GM21528 (cell line): ENCODE measurements at regions not wholly inside any gene's neighbourhood (a gene's known extent, or its start where the extent isn't known, plus 50 kb on each side); places are given as distances from the start of the nearest gene placed in this dataset.
"Not testable (repeated sequence)": the region's sequence is repeated elsewhere in the genome, so short reads cannot be mapped to it uniquely, and the experiment has no call there.

Experiments used
- ATAC-seq: cut with Tn5 transposase; IDR thresholded peaks from one replicate; pipeline ENCODE4 v1.9.1; 2021; ENCODE audit warnings: mild to moderate bottlenecking, moderate library complexity; ENCODE audit not compliant: unreplicated experiment, low FRiP score

DNA sequence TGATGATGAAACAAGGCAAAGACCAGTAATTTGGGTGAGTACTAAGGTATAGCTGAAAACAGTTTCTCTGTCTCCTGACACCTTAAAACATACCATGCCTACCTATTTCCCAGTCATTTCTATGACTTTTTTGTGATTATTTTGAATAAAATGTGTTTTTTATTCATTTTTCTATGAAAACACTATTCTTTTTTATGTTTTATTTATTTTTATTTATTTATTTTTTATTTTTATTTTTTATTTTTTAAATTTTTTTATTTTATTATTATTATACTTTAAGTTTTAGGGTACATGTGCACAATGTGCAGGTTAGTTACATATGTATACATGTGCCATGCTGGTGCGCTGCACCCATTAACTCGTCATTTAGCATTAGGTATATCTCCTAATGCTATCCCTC is 576.8 kb upstream of the TLE4 start:
- ATAC-seq, result not testable (repeated sequence)

DNA sequence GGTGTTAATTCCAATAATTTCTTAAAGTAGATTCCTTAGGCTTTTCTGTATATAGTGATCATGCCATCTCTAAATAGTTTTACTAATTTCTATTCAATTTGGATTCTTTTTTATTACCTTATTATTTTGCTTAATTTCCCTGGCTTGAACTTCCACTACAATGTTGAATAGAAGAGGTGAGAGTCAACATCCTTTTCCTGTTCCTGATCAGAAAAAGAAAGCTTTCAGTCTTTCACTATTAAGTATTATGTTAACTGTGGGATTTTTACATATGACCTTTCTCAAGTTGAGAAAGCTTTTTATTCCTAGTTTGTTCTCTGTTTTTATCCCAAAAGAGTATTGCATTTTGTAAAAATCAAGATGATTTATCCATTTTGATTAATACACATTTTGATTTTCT is 574.5 kb upstream of the TLE4 start:
- no peak for ATAC-seq

DNA sequence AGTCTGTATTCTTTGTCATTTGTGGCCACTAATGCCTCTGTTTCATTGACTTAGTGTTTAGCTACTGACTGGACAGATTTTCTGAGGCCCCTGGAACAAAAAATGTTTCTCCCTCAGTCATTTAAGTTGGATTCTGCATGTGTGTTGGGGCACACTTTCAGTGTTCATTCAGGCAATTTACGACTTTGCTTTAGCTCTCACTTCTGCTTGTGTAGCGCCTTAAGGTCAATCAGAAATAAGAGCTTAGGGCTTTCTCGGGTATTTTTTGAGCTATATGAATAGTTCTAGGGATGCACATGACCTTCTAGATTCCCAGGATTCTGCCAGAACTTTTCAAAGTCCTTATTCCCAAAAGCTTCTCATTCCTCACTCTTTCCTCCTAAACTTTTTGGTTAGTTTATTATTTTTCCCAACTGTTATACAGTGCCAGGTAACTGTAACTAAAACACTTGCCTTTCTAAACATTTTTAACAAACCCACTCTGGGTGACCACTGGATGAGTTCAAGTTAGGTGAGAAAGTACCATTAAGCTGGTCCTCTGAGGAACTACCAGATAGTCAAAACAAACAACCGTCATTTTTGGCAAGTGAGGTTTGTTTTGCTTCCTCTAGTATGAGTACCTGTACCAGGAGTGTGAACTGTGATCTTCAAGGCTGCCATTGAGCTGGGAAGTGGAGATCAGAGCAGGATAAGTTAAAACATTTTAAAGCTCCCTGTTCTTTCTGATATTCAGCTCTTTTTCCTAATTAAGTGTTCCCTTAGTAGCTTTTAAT is 571.3 kb upstream of the TLE4 start:
- no peak for ATAC-seq

- no peak for ATAC-seq
Observed at GRCh38 chr9:79001012-79001411, 570.8 kb upstream of the TLE4 start.

DNA sequence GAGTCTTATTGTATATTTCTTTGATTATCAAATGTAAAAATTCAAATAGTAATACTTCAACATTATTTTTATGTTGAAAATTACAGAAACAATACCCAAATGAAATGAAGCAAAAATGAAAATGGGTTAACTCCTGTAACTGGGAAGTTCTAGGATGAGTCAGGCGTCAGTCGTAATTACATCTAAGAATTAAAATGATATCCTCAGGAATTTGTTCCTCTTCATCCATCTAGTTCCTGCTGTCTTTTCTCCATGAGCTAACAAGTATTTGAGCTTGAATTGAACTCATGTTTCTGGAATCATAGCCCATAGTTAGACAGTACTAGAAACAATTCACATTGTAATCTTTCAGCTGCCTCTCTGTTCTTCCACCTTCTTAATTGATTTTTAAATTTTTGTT is 568.3 kb upstream of the TLE4 start:
- ATAC-seq, result no peak

DNA sequence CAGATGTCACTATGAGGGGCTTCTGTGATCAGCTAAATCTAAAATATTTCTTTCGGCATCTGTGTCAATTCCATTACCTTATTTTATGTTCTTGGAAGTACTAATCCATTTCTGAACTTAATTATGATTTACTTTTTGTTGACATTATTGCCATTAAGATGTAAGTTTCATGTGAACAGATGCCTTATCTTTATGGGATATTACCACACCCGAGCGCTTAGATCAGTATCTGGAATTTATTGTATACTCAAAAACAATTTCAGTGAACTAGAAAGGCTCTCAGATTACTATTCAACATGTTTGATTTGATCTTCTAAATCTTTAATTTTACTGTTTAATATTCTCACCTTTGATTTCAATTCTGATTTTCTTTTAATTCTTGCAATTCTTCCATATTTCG is 567.7 kb upstream of the TLE4 start:
- ATAC-seq, result no peak

GRCh38 chr9:79006546-79006945 is 565.2 kb upstream of the TLE4 start:
- ATAC-seq, result no peak

- ATAC-seq, result peak; percentile 98
Observed at GRCh38 chr9:79007701-79008483, 563.9 kb upstream of the TLE4 start.

DNA sequence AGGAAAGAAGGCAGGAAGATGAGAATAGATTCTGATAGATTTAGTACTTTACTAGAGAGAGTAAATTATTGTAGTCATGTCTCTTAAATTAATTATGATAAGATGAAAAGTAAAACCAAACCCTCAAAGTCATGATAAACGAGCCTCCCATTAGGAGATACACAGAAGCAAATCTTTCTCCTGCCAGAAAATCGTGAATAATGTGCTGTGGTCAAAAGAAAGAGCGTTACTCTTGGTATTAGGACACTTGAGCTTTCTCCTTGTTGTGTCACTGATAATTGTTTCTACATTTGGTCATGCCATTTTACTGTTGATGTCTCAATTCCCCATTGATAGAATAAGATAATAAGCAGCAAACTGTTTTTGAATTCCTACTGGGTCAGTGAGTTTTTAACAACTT is 562.8 kb upstream of the TLE4 start:
- ATAC-seq, result no peak

DNA sequence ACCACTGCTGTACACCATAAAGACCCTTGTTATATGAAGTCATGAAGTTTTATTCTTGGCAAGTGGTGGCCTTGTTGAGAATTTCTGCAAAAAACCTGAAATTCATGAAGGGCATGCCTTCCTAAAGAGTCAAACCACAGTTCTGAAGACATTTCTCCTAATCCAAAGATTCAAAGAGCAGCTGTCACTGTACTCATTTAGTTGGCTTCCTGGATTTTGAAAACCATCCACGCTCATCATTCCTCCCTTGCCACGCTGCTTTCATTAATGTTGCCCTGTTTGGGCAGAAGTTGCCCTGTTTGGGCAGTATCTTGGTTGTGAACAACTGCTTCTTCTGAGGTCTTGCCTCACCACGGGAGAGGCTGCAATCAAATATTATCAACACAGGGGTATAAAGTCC is 560.3 kb upstream of the TLE4 start:
- ATAC-seq, result no peak

GRCh38 chr9:79012561-79012960 is 559.2 kb upstream of the TLE4 start:
- no peak for ATAC-seq

- ATAC-seq, result no peak
Observed at GRCh38 chr9:79013715-79014610, 557.8 kb upstream of the TLE4 start.

DNA sequence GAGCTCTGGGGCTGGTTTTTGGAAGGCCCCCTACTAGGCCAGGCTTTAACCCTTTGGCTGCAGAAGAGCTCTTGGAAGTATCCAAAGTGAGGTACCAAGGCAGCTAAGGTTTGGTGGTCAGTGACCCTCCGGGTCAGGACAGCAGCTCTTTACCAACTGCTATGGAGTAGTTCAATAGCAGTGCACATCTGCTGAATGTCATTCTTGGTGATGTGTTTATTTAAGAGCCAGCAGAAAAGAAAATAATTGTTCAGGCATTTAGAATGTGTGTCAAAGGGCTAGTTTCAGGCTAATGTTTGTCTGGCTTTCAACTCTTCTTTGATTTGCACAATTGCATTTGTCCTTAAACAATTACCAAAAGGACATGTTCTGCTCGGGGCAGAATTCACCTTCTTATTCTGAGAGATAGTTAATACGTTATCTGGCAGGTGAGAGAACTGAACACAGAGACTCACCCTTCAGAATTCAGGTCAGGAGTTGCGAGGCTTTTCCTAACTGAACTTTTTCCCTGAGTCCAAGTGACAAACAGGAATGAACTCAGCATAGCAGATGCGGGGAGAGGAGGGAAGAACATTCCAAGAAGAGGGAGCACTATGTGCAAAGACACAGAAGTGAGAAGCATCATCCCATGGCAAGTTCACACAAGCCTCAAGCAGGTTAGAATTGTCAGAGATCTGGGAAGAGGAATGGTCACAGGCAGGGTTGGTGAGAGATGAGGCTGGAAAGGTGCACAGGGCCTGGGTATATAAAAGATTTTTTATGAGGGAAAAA is 556.7 kb upstream of the TLE4 start:
- ATAC-seq, result no peak

GRCh38 chr9:79015951-79016350 is 555.8 kb upstream of the TLE4 start:
- ATAC-seq, result no peak

- ATAC-seq, result no peak
Observed at GRCh38 chr9:79020276-79020675, 551.5 kb upstream of the TLE4 start.

GRCh38 chr9:79021084-79021483 is 550.7 kb upstream of the TLE4 start:
- no peak for ATAC-seq

DNA sequence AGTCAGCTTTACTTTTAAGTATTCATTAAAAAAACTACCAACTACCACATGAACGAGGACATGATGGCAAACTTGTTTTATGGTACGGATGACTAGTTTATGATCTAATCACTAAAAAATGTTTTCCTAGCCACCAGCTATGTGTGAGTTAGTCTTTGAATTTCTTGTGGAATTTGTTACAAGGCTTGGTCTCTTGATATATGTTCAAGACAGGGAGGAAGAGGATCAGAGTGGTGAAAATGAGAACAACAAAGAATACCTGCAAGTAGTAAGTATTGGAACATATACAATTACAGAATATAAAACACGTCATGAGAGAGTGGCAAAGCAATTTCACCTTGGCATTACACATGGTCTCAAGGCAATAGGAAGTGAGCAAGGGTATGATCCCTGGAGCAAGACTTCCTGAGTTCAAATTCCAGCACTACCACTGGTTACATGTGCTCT is 548.6 kb upstream of the TLE4 start:
- ATAC-seq, result no peak

GRCh38 chr9:79026316-79026715 is 545.4 kb upstream of the TLE4 start:
- ATAC-seq, result peak; percentile 82

DNA sequence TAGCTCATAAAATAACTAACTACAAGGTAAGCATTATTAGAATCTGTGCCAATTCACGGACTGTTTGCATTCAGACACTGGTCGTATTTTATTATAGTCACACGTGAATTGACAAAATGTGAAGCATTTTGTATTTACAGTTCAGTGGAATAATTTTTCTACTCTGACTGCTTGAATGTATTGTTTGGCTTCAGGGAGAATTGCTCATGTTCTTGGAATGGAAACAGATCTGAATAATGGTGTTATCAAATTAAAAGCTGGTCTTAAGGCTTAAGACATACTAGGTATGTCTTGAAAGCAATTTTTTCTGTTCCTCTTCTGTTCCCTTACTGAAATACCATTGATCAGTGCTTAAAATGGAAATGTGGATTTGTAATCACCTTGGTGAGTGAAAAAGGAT is 543.7 kb upstream of the TLE4 start:
- ATAC-seq, result no peak

GRCh38 chr9:79034583-79034982 is 537.2 kb upstream of the TLE4 start:
- ATAC-seq, result no peak
